GM12873 (cell line): ENCODE measurements at regions not wholly inside any gene's neighbourhood (a gene's known extent, or its start where the extent isn't known, plus 50 kb on each side); places are given as distances from the start of the nearest gene placed in this dataset.

ENCODE experiments used
- CTCF ChIP-seq: IDR thresholded peaks from 2 replicates; pipeline ENCODE4 v1.5.1; 2012; ENCODE audit warnings: low read depth, mild to moderate bottlenecking, moderate library complexity, low read length, control low read depth; ENCODE audit not compliant: insufficient read depth; ENCODE audit errors: missing control alignments

GRCh38 chr21:22881131-22881530, 1882.9 kb downstream of the NCAM2 start:
- no peak for TF ChIP-seq CTCF

- no peak for TF ChIP-seq CTCF
Measured at GRCh38 chr21:22885079-22885478, 1886.9 kb downstream of the NCAM2 start.

GRCh38 chr21:22885614-22886013, 1887.4 kb downstream of the NCAM2 start:
- no peak for TF ChIP-seq CTCF

- no peak for TF ChIP-seq CTCF
Measured at GRCh38 chr21:22889445-22889844, 1891.2 kb downstream of the NCAM2 start.

- TF ChIP-seq CTCF = no peak
Measured at GRCh38 chr21:22890656-22891055, 1892.4 kb downstream of the NCAM2 start.

- no peak for TF ChIP-seq CTCF
Measured at GRCh38 chr21:22892028-22892427, 1893.8 kb downstream of the NCAM2 start.

- TF ChIP-seq CTCF = no peak
Measured at GRCh38 chr21:22892740-22893139, 1894.5 kb downstream of the NCAM2 start.

GRCh38 chr21:22898051-22898665, 1899.9 kb downstream of the NCAM2 start:
- no peak for TF ChIP-seq CTCF
